ENCODE measurements at regions not wholly inside any gene's neighbourhood (a gene's known extent, or its start where the extent isn't known, plus 50 kb on each side); places are given as distances from the start of the nearest gene placed in this dataset.
"Not testable (repeated sequence)": the region's sequence is repeated elsewhere in the genome, so short reads cannot be mapped to it uniquely, and the experiment has no call there.

- H3K9me3 Mint-ChIP-seq (ENCODE audit: insufficient read depth); DNase-seq; H3K4me1 Mint-ChIP-seq (ENCODE audit: low read depth); ATAC-seq; H3K27ac Mint-ChIP-seq; CTCF ChIA-PET; H3K36me3 Mint-ChIP-seq (ENCODE audit: low read depth); H3K4me3 Mint-ChIP-seq; POLR2A ChIA-PET: not testable (repeated sequence)
- peaks cover 30% of the 10 kb centered on the region for H3K27me3 Mint-ChIP-seq (ENCODE audit: low read depth)
Measured at GRCh38 chr13:109702030-109702597, 84.3 kb downstream of the IRS2 start.

- Mint-ChIP-seq H3K27ac (no peak overlapping the region), H3K36me3 (ENCODE audit: low read depth) (no peaks in the 10 kb centered on the region), H3K9me3 (ENCODE audit: insufficient read depth) (no peaks in the 10 kb centered on the region), H3K4me1 (ENCODE audit: low read depth) (peaks cover 4% of the 10 kb centered on the region), H3K27me3 (ENCODE audit: low read depth) (peaks cover 36% of the 10 kb centered on the region), H3K4me3 (no peak overlapping the region)
- POLR2A ChIA-PET = no interaction called here
- ATAC-seq (no peak), DNase-seq (no peak)
- CTCF ChIA-PET = no interaction called here
Measured at GRCh38 chr13:109700176-109700575, 86.2 kb downstream of the IRS2 start.

GRCh38 chr13:109699628-109700071, 86.7 kb downstream of the IRS2 start:
- DNase-seq (no peak), ATAC-seq (no peak)
- Mint-ChIP-seq H3K27me3 (ENCODE audit: low read depth) (peaks cover 31% of the 10 kb centered on the region), H3K9me3 (ENCODE audit: insufficient read depth) (no peaks in the 10 kb centered on the region), H3K4me3 (no peak overlapping the region), H3K4me1 (ENCODE audit: low read depth) (peaks cover 4% of the 10 kb centered on the region), H3K36me3 (ENCODE audit: low read depth) (no peaks in the 10 kb centered on the region), H3K27ac (no peak overlapping the region)
- ChIA-PET CTCF (interaction anchor here (0.9 kb wide), 1 partner anchor 44 kb away, joined by 3 read pairs; no protein-coding TSS in a partner anchor), POLR2A (no interaction called here)

- POLR2A ChIA-PET = no interaction called here
Measured at GRCh38 chr13:109698779-109699178, 87.6 kb downstream of the IRS2 start.

GRCh38 chr13:109697936-109698335, 88.4 kb downstream of the IRS2 start:
- no peak overlapping the region for H3K27ac Mint-ChIP-seq
- no peaks in the 10 kb centered on the region for H3K9me3 Mint-ChIP-seq (ENCODE audit: insufficient read depth)
- no peak overlapping the region for H3K4me3 Mint-ChIP-seq
- POLR2A ChIA-PET = no interaction called here
- no peak for ATAC-seq
- no peak for DNase-seq
- CTCF ChIA-PET = no interaction called here
- peaks cover 21% of the 10 kb centered on the region for H3K27me3 Mint-ChIP-seq (ENCODE audit: low read depth)
- no peaks in the 10 kb centered on the region for H3K36me3 Mint-ChIP-seq (ENCODE audit: low read depth)
- peaks cover 4% of the 10 kb centered on the region for H3K4me1 Mint-ChIP-seq (ENCODE audit: low read depth)

More at GRCh38 chr13:109698779-109699178, 87.6 kb downstream of the IRS2 start:
- H3K36me3 Mint-ChIP-seq (ENCODE audit: low read depth) = no peaks in the 10 kb centered on the region
- no peaks in the 10 kb centered on the region for H3K9me3 Mint-ChIP-seq (ENCODE audit: insufficient read depth)
- H3K4me3 Mint-ChIP-seq = no peak overlapping the region
- DNase-seq (no peak), ATAC-seq (no peak)
- no peak overlapping the region for H3K27ac Mint-ChIP-seq
- CTCF ChIA-PET = interaction anchor here (0.9 kb wide), 1 partner anchor 45 kb away, joined by 3 read pairs; no protein-coding TSS in a partner anchor
- H3K27me3 Mint-ChIP-seq (ENCODE audit: low read depth) = peaks cover 25% of the 10 kb centered on the region
- H3K4me1 Mint-ChIP-seq (ENCODE audit: low read depth) = peaks cover 4% of the 10 kb centered on the region

- DNase-seq (no peak), ATAC-seq (no peak)
- CTCF ChIA-PET = no interaction called here
- Mint-ChIP-seq H3K27ac (no peak overlapping the region), H3K9me3 (ENCODE audit: insufficient read depth) (no peaks in the 10 kb centered on the region), H3K27me3 (ENCODE audit: low read depth) (peaks cover 14% of the 10 kb centered on the region), H3K4me1 (ENCODE audit: low read depth) (peaks cover 4% of the 10 kb centered on the region), H3K4me3 (no peak overlapping the region), H3K36me3 (ENCODE audit: low read depth) (no peaks in the 10 kb centered on the region)
- POLR2A ChIA-PET = no interaction called here
Measured at GRCh38 chr13:109695402-109696190, 90.8 kb downstream of the IRS2 start.

- Mint-ChIP-seq H3K27me3 (ENCODE audit: low read depth) (peaks cover 10% of the 10 kb centered on the region), H3K4me1 (ENCODE audit: low read depth) (peaks cover under 1% of the 10 kb centered on the region), H3K27ac (no peak overlapping the region), H3K4me3 (no peak overlapping the region), H3K36me3 (ENCODE audit: low read depth) (no peaks in the 10 kb centered on the region), H3K9me3 (ENCODE audit: insufficient read depth) (no peaks in the 10 kb centered on the region)
- ATAC-seq = no peak
- no peak for DNase-seq
- ChIA-PET CTCF (no interaction called here), POLR2A (no interaction called here)
Measured at GRCh38 chr13:109694972-109695371, 91.4 kb downstream of the IRS2 start.

GRCh38 chr13:109693213-109693612, 93.2 kb downstream of the IRS2 start:
- H3K9me3 Mint-ChIP-seq (ENCODE audit: insufficient read depth) = no peaks in the 10 kb centered on the region
- no peak overlapping the region for H3K4me3 Mint-ChIP-seq
- CTCF ChIA-PET = interaction anchor here (1.5 kb wide), 1 partner anchor 12 kb away, joined by 3 read pairs; no protein-coding TSS in a partner anchor
- POLR2A ChIA-PET = no interaction called here
- H3K4me1 Mint-ChIP-seq (ENCODE audit: low read depth) = no peaks in the 10 kb centered on the region
- no peak overlapping the region for H3K27ac Mint-ChIP-seq
- DNase-seq (no peak), ATAC-seq (no peak)
- H3K27me3 Mint-ChIP-seq (ENCODE audit: low read depth) = peaks cover 10% of the 10 kb centered on the region
- H3K36me3 Mint-ChIP-seq (ENCODE audit: low read depth) = no peaks in the 10 kb centered on the region

GRCh38 chr13:109691689-109692088, 94.7 kb downstream of the IRS2 start:
- CTCF ChIA-PET = interaction anchor here (1.5 kb wide), 1 partner anchor 10 kb away, joined by 3 read pairs; no protein-coding TSS in a partner anchor

GRCh38 chr13:109687559-109688448, 98.6 kb downstream of the IRS2 start:
- Mint-ChIP-seq H3K27ac (no peak overlapping the region), H3K36me3 (ENCODE audit: low read depth) (no peaks in the 10 kb centered on the region), H3K4me1 (ENCODE audit: low read depth) (no peaks in the 10 kb centered on the region), H3K27me3 (ENCODE audit: low read depth) (peaks cover 6% of the 10 kb centered on the region), H3K4me3 (no peak overlapping the region), H3K9me3 (ENCODE audit: insufficient read depth) (no peaks in the 10 kb centered on the region)
- no peak for ATAC-seq
- DNase-seq = no peak
- ChIA-PET CTCF (no interaction called here), POLR2A (no interaction called here)

More at GRCh38 chr13:109691689-109692088, 94.7 kb downstream of the IRS2 start:
- POLR2A ChIA-PET = no interaction called here
- Mint-ChIP-seq H3K9me3 (ENCODE audit: insufficient read depth) (no peaks in the 10 kb centered on the region), H3K36me3 (ENCODE audit: low read depth) (no peaks in the 10 kb centered on the region), H3K4me1 (ENCODE audit: low read depth) (no peaks in the 10 kb centered on the region), H3K27me3 (ENCODE audit: low read depth) (peaks cover 10% of the 10 kb centered on the region), H3K4me3 (no peak overlapping the region), H3K27ac (no peak overlapping the region)
- no peak for ATAC-seq
- no peak for DNase-seq

- no peak overlapping the region for H3K4me3 Mint-ChIP-seq
- no peak for ATAC-seq
- H3K27ac Mint-ChIP-seq = no peak overlapping the region
- H3K4me1 Mint-ChIP-seq (ENCODE audit: low read depth) = no peaks in the 10 kb centered on the region
- no peaks in the 10 kb centered on the region for H3K36me3 Mint-ChIP-seq (ENCODE audit: low read depth)
- no peaks in the 10 kb centered on the region for H3K9me3 Mint-ChIP-seq (ENCODE audit: insufficient read depth)
- DNase-seq = no peak
- ChIA-PET CTCF (no interaction called here), POLR2A (no interaction called here)
- peaks cover 8% of the 10 kb centered on the region for H3K27me3 Mint-ChIP-seq (ENCODE audit: low read depth)
Measured at GRCh38 chr13:109685203-109685602, 101.2 kb downstream of the IRS2 start.

GRCh38 chr13:109684824-109685202, 101.6 kb downstream of the IRS2 start:
- Mint-ChIP-seq H3K27ac (no peak overlapping the region), H3K27me3 (ENCODE audit: low read depth) (peaks cover 8% of the 10 kb centered on the region), H3K4me1 (ENCODE audit: low read depth) (no peaks in the 10 kb centered on the region), H3K9me3 (ENCODE audit: insufficient read depth) (no peaks in the 10 kb centered on the region), H3K4me3 (no peak overlapping the region), H3K36me3 (ENCODE audit: low read depth) (no peaks in the 10 kb centered on the region)
- CTCF ChIA-PET = no interaction called here
- DNase-seq (no peak), ATAC-seq (no peak)
- POLR2A ChIA-PET = no interaction called here
